GM12865 (cell line): ENCODE measurements at regions not wholly inside any gene's neighbourhood (a gene's known extent, or its start where the extent isn't known, plus 50 kb on each side); places are given as distances from the start of the nearest gene placed in this dataset.
"Not testable (repeated sequence)": the region's sequence is repeated elsewhere in the genome, so short reads cannot be mapped to it uniquely, and the experiment has no call there.

Experiments used
- DNase-seq: peaks from one replicate; pipeline ENCODE4 v3.0.0; 2010; ENCODE audit warnings: low read depth
- H3K4me3 ChIP-seq: 2 replicates; pipeline ENCODE4 v1.5.1; 2011; ENCODE audit warnings: mild to moderate bottlenecking, low read depth, low read length, control low read depth
- TF ChIP-seq, protein P1 (sequence below): IDR thresholded peaks from 2 replicates; pipeline ENCODE4 v1.5.1; 2011; ENCODE audit warnings: low read length, control low read depth, low read depth, inconsistent platforms; ENCODE audit not compliant: insufficient read depth; ENCODE audit errors: missing control alignments

DNA sequence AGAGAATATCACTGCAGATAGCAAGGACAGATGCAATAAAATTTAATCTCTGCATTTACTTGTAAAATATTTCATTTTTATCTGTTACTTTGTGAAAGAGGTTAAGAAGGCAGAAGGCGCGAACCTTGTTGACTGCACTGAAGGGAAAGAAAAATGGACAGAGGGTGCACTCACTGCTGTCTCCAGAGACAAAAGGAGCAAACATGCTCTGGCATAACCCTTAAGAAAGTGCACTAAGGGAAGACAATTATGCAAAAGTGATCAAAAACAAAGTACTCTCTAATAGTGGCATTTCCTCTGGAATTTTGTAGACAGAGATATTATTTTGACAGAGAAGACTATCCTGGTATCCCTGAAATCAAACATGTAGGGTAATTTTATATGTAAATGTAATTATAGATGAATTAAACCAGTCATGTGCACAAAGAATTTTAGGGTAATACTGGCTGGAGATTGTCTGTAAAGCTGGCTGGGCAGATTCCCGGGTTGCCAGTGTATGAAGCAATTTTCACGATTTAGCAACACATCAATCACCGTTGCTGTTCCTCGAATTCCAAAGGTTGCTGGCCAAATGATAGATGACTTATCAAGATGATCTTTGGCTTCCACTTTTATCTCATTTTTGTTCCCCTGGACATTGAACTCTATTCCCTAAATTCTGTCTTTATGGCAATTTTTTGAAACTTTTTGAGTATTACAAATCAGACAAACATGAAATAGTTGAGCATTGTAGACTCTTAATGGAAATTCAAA, 1176.9 kb downstream of the SUCLG1 start:
- TF ChIP-seq, protein P1, sequence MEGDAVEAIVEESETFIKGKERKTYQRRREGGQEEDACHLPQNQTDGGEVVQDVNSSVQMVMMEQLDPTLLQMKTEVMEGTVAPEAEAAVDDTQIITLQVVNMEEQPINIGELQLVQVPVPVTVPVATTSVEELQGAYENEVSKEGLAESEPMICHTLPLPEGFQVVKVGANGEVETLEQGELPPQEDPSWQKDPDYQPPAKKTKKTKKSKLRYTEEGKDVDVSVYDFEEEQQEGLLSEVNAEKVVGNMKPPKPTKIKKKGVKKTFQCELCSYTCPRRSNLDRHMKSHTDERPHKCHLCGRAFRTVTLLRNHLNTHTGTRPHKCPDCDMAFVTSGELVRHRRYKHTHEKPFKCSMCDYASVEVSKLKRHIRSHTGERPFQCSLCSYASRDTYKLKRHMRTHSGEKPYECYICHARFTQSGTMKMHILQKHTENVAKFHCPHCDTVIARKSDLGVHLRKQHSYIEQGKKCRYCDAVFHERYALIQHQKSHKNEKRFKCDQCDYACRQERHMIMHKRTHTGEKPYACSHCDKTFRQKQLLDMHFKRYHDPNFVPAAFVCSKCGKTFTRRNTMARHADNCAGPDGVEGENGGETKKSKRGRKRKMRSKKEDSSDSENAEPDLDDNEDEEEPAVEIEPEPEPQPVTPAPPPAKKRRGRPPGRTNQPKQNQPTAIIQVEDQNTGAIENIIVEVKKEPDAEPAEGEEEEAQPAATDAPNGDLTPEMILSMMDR = no peak
- no peak overlapping the region for H3K4me3 ChIP-seq
- no peak for DNase-seq

- no peak for DNase-seq
- H3K4me3 ChIP-seq = no peak overlapping the region
- TF ChIP-seq, protein P1 = no peak
Observed at GRCh38 chr2:83280391-83280790, 1178.7 kb downstream of the SUCLG1 start.

DNA sequence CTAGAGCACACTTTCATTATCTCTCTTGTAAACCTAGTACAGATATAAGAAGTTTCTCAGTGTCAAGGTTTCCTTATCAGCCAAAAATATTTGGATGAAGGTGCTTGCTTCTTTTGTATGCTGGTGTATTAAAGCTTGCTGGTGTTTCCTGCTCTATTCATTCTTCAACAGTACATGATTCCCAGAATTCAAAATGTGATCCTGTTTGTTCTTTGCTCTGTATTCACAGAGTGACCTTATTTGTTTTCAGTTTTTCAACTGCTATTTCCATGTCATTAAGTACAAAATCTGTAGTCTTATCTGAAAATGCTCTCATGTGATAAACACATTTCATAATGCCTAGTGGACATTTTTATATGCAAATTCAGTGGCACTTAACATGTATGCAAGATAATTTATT, 1185.8 kb downstream of the SUCLG1 start:
- H3K4me3 ChIP-seq = no peak overlapping the region
- no peak for DNase-seq
- TF ChIP-seq, protein P1 = no peak

GRCh38 chr2:83261591-83262136, 1197.4 kb downstream of the SUCLG1 start:
- H3K4me3 ChIP-seq = no peak overlapping the region
- TF ChIP-seq, protein P1 = no peak
- no peak for DNase-seq

DNA sequence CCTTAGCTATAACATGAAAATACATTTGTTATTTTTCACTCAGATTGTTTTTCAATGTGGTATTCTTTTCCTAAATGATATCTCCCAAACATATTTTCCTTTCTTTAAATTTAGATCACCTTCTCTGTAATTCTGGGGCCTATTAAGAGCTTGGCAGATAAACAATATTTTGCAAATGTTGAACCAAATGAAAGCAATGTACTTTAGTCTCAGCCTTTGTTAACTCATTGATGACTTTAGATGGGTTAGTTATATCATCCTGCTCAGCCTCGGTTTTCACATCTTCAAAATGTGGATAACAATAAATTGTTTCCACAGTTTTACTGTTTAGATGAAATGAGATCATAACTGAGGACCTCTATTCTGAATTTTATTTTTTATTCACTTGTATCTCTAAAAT, 1205.2 kb downstream of the SUCLG1 start:
- DNase-seq = no peak
- no peak overlapping the region for H3K4me3 ChIP-seq
- TF ChIP-seq, protein P1 = no peak

DNA sequence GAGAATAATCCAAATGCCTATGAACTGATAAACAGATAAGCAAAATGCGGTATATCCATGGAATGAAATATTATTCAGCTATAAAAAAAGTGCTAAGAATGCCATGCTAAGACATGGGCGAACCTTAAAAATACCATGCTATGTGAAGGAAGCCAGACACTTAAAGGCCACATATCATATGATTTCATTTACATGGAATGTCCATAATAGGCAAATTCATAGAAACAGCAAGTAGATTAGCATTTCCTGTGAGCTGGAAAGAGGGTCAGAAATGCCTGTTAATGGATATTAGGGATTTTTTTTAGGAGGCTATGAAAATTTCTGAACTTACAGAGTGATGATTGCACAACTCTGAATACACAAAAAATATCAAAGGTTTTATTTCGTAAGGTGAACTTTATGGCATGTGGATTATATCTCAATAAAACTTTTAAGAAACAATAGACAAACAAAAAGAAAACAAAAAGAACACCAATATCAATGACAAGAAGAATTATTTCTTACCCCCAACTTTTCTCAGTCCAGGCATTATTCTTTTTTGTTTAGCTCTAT, 1207.7 kb downstream of the SUCLG1 start:
- no peak overlapping the region for H3K4me3 ChIP-seq
- TF ChIP-seq, protein P1 = no peak
- no peak for DNase-seq

DNA sequence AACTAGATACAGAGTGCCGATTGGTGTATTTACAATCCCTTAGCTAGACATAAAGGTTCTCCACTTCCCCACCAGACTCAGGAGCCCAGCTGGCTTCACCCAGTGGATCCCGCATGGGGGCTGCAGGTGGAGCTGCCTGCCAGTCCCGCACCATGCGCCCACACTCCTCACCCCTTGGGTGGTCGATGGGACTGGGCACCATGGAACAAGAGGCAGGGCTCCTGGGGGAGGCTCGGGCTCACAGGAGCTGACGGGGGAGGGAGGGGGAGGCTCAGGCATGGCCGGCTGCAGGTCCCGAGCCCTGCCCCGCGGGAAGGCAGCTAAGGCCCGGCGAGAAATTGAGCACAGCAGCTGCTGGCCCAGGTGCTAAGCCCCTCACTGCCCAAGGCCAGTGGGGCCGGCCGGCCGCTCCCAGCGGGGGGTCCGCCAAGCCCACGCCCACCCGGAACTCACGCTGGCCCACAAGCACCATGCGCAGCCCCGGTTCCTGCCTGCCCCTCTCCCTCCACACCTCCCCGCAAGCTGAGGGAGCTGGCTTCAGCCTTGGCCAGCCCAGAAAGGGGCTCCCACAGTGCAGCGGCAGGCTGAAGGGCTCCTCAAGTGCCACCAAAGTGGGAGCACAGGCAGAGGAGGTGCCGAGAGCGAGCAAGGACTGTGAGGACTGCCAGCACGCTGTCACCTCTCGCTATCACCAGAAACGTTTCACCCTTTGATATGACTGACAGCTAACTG, 1213.1 kb downstream of the SUCLG1 start:
- H3K4me3 ChIP-seq, DNase-seq: not testable (repeated sequence)
